ENCODE measurements at regions not wholly inside any gene's neighbourhood (a gene's known extent, or its start where the extent isn't known, plus 50 kb on each side); places are given as distances from the start of the nearest gene placed in this dataset.

- TF ChIP-seq CTCF (IDR thresholded peaks at IDR 0.05): no peak
- H3K4me1 ChIP-seq: no peaks in the 10 kb centered on the region
- no peaks in the 10 kb centered on the region for H3K27me3 ChIP-seq
- no peaks in the 10 kb centered on the region for H3K9me3 ChIP-seq
- ATAC-seq: no peak
- DNase-seq: no peak
- no peak overlapping the region for H3K4me3 ChIP-seq
- no peak overlapping the region for H3K27ac ChIP-seq
- intact Hi-C loops (cut with DNase I): no loop called here
- H3K36me3 ChIP-seq: no peaks in the 10 kb centered on the region
Observed at GRCh38 chr5:23269981-23270380, 237.4 kb upstream of the PRDM9 start.

- Histone ChIP-seq H3K4me3 (no peak overlapping the region), H3K27me3 (no peaks in the 10 kb centered on the region), H3K36me3 (no peaks in the 10 kb centered on the region), H3K9me3 (no peaks in the 10 kb centered on the region), H3K27ac (no peak overlapping the region), H3K4me1 (no peaks in the 10 kb centered on the region)
- intact Hi-C loops (cut with DNase I): no loop called here
- no peak for ATAC-seq
- DNase-seq: no peak
- TF ChIP-seq CTCF (IDR thresholded peaks at IDR 0.05): no peak
Observed at GRCh38 chr5:23268136-23268535, 239.3 kb upstream of the PRDM9 start.

GRCh38 chr5:23260621-23261020, 246.8 kb upstream of the PRDM9 start:
- no peaks in the 10 kb centered on the region for H3K36me3 ChIP-seq
- no peak overlapping the region for H3K27ac ChIP-seq
- no peaks in the 10 kb centered on the region for H3K9me3 ChIP-seq
- DNase-seq (no peak), ATAC-seq (no peak)
- no peak for TF ChIP-seq CTCF (IDR thresholded peaks at IDR 0.05)
- H3K4me3 ChIP-seq: no peak overlapping the region
- no peaks in the 10 kb centered on the region for H3K27me3 ChIP-seq
- H3K4me1 ChIP-seq: no peaks in the 10 kb centered on the region
- intact Hi-C loops (cut with DNase I): no loop called here

GRCh38 chr5:23257656-23258055, 249.8 kb upstream of the PRDM9 start:
- no peak for ATAC-seq
- Histone ChIP-seq H3K4me3 (no peak overlapping the region), H3K27ac (no peak overlapping the region), H3K36me3 (no peaks in the 10 kb centered on the region), H3K27me3 (no peaks in the 10 kb centered on the region), H3K9me3 (peaks cover 0 to 2% of the 10 kb centered on the region in 2 donors), H3K4me1 (no peaks in the 10 kb centered on the region)
- intact Hi-C loops (cut with DNase I): no loop called here
- no peak for DNase-seq
- no peak for TF ChIP-seq CTCF (IDR thresholded peaks at IDR 0.05)

GRCh38 chr5:23253621-23254198, 253.7 kb upstream of the PRDM9 start:
- intact Hi-C loops (cut with DNase I): no loop called here
- no peak for DNase-seq
- H3K4me1 ChIP-seq: no peaks in the 10 kb centered on the region
- no peak overlapping the region for H3K4me3 ChIP-seq
- H3K27ac ChIP-seq: no peak overlapping the region
- peaks cover 0 to 2% of the 10 kb centered on the region in 2 donors for H3K9me3 ChIP-seq
- no peaks in the 10 kb centered on the region for H3K27me3 ChIP-seq
- TF ChIP-seq CTCF (IDR thresholded peaks at IDR 0.05): no peak
- H3K36me3 ChIP-seq: no peaks in the 10 kb centered on the region
- no peak for ATAC-seq

All from left lung (tissue), 4 donors.